ENCODE measurements at regions not wholly inside any gene's neighbourhood (a gene's known extent, or its start where the extent isn't known, plus 50 kb on each side); places are given as distances from the start of the nearest gene placed in this dataset.

GRCh38 chrX:13235930-13236329 is 83.9 kb downstream of the ATXN3L start:
- TF ChIP-seq, protein P1, sequence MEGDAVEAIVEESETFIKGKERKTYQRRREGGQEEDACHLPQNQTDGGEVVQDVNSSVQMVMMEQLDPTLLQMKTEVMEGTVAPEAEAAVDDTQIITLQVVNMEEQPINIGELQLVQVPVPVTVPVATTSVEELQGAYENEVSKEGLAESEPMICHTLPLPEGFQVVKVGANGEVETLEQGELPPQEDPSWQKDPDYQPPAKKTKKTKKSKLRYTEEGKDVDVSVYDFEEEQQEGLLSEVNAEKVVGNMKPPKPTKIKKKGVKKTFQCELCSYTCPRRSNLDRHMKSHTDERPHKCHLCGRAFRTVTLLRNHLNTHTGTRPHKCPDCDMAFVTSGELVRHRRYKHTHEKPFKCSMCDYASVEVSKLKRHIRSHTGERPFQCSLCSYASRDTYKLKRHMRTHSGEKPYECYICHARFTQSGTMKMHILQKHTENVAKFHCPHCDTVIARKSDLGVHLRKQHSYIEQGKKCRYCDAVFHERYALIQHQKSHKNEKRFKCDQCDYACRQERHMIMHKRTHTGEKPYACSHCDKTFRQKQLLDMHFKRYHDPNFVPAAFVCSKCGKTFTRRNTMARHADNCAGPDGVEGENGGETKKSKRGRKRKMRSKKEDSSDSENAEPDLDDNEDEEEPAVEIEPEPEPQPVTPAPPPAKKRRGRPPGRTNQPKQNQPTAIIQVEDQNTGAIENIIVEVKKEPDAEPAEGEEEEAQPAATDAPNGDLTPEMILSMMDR (IDR thresholded peaks at IDR 0.05) = no peak
- TF ChIP-seq POLR2A (IDR thresholded peaks at IDR 0.05) = no peak
